Glomerular endothelial cell (primary cell): ENCODE measurements at regions not wholly inside any gene's neighbourhood (a gene's known extent, or its start where the extent isn't known, plus 50 kb on each side); places are given as distances from the start of the nearest gene placed in this dataset.

Source experiments
- DNase-seq: peaks from one replicate; pipeline ENCODE4 v3.0.0-alpha.2; 2011; ENCODE audit warnings: low read depth, low spot score; ENCODE audit errors: extremely low read depth

DNA sequence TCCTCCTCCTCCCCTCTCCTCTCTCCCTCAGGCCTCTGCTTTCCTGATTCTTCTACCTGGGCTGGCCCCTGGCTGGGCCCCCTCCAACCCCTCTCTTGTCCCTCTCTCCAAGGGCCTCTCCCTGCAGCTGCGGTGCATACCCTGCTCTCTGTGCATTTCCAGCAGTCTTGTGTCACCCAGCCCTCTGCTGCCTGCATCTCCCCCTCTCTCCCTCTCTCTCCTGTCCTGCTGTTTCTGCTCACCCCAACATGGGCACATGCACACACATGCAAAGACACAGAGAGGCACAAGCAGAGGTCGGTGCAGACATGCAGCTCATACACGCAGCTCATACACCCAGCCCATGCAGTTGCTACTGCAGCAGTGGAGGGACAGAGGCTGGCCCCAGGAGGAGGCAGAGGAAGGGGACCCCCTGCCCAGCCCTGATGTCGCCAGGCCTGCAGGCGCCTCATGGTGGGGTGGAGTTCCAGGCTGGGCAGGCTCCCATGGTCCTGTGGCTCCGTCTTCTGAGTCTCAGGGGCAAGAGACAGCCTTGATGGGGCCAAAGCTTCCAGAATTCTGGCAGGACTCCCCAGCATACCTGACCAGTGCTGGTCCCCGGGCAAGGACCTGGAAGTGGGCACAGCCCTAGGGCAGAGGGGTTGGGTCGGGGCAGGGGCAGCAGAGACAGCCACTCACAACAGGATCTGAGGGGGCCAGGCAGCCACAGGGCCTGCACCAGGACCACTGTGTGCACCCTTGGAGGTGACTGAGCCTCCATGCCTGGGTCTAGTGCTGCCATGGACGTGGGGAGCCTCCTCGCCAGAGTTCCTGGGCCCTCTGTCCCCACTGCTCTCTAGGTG lies 216.9 kb downstream of the C9orf50 start:
- no peak for DNase-seq

DNA sequence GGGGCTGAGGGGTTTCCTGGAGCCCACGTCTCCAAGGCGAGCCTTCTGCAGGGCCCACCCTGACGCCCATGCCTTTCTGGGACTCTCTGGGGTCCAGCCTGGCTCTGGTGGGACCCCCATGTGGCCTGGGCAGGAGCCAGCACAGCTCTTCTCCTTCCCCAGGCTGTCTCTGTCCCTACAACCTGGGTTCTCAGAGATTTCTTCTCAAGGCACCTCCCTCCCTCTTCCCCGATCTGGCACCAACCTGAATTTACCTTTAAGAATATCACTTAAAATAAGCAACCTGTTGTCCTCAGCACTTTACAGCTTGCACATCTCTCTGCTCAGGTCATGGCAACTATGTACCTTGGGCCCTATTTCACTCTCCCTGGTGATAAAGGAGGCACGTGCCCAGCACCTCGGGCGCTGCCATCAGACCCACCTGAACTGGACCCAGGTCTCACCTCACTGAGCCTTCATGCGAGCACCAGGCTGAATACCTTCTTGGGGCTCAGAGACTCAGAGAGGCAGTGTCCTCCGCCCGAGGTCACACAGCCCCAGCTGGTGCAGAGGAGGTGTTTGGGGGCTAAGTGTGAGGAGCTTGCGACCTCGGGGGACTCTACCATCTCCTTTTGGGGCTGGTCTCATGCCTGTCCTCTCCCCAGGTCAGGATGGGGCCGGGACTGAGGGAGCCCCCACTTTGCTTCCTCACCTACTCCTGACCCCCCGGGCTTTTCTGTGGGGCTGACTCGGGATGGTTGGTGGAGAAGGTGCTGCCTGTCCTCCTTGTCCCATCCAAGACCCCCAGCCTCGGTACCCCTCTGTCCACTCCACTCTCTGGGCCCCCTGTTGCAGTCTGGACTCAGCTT lies 217.7 kb downstream of the C9orf50 start:
- no peak for DNase-seq

GRCh38 chr9:129402371-129402739 lies 218.5 kb downstream of the C9orf50 start:
- no peak for DNase-seq

DNA sequence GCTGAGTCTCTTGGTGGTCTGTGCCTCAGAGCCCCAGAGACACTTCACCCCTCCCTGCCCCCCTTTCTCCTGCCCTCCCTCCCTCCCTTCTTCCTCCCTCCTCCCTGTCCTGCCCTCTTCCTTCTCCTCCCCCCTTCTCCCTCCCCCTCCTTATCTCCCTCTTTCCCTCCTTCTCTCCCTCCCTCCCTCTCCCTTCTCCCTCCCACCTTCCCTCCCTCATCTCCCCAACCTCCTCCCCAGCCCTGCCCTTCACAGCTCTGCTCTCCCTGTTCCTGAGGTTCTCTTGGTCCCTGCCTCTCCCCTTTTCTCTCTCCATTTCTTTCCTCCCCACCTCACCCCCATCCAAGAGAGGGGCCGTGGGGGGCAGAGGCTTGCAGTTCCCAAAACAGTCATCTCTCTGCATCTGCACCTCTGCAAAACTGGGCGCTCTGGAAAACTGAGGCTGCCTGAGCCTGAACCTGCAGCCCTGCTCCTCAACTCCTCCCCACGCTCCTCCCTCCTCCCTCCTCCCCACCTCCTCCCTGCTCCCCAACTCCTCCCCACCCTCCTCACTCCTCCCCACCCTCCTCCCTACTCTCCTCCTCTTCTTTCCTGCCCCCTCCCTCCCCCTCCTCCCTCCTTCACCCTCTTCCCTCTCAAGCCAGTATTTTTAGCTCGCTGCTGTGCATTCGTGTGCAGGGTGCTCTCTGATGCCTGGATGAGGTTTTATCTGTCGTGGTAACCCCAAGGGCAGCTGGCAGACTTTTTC lies 219.1 kb downstream of the C9orf50 start:
- DNase-seq: no peak

- no peak for DNase-seq
Observed at GRCh38 chr9:129400971-129401622, 219.8 kb downstream of the C9orf50 start.

- DNase-seq: no peak
Observed at GRCh38 chr9:129400001-129400970, 220.6 kb downstream of the C9orf50 start.

DNA sequence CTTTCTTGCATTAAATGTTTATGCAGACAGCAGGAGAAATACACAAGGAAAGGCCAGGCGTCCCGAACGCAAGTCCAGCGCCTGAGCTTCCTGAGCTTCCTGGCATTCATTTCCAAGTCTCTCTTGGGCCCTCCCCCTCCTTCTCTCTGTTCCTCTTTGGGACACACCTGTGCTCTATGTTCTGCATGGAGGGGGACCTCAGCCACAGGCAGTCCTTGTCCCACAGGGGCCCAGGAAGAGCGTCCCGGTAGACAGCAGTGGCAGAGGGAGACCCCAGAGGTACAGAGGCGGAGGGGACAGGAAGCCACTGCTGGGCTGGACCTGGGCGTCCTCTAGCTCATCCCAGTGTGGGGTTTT lies 221.3 kb downstream of the C9orf50 start:
- no peak for DNase-seq

- no peak for DNase-seq
Observed at GRCh38 chr9:129398961-129399633, 221.0 kb upstream of the IER5L start.

GRCh38 chr9:129398101-129398960 lies 220.3 kb upstream of the IER5L start:
- DNase-seq: no peak

GRCh38 chr9:129397335-129397734 lies 219.3 kb upstream of the IER5L start:
- DNase-seq: no peak

- DNase-seq: no peak
Observed at GRCh38 chr9:129396365-129396708, 218.3 kb upstream of the IER5L start.

DNA sequence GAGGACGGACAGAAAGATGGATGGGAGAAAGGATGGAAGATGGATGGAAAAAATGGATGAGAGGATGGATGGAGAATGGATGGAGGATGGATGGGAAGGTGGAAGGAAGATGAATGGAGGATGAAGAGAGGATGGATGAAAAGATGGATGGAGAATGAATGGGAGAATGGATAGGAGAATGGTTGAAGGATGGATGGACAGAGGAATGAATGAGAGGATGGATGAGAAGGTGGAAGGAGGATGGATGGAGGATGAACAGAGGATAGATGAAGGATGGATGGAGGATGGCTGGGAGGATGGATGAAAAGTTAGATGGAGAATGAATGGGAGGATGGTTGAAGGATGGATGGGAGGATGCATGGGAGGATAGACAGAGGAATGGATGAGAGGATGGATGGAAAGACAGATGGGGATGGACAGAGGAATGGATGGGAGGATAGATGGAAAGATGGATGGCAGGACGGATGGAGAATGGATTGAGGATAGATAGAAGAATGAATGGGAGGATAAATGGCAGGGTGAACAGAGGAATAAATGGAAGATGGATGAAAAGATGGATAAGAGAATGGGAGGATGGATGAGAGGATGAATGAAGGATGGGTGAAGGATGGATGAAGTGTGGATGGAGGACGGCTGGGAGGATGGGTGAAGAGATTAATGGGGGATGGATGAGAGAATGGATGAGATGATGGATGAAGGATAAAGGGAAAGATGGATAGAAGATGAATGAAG lies 217.7 kb upstream of the IER5L start:
- no peak for DNase-seq

- no peak for DNase-seq
Observed at GRCh38 chr9:129394886-129395279, 216.8 kb upstream of the IER5L start.

- DNase-seq: no peak
Observed at GRCh38 chr9:129394061-129394885, 216.2 kb upstream of the IER5L start.

DNA sequence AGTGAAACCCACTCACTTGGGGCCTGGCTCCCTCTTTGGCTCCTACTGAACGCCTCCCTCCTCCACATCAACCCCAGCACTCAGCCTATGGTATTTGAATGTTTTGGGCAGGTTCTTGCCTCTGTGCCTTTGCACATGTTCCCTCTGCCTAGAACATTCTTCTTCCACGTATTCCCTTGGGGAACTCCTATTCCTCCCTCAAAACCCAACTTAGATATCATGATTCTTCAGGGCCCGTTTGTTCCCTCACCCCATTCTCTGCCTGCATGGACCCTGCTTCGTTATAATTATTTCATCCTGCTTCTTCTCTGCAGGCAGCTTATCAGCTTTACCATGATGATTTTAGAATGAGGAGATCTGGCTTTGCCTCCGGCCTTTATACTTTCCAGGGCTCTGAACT lies 215.0 kb upstream of the IER5L start:
- DNase-seq: no peak

DNA sequence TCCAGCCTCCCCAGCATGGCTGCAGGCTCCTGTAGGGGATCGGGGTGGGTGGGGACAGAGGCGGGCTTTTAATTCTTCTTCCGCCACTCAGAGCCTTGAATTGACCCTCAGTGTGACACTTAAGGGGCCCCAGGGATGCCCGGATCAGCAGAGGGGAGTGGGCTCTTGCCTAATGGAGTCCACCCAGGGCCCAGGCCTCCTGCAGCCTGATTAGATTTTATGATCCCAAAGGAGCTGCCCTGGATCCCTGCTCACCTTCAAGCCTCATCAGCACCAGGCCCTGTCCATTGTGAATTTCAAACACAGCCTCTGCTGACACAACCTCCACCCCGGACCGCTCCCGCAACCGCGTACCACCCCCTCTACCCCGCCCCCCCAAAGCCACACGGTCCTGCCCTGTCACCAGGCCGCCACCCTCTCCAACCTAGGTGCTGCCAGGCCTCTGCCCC lies 214.1 kb upstream of the IER5L start:
- DNase-seq: no peak

DNA sequence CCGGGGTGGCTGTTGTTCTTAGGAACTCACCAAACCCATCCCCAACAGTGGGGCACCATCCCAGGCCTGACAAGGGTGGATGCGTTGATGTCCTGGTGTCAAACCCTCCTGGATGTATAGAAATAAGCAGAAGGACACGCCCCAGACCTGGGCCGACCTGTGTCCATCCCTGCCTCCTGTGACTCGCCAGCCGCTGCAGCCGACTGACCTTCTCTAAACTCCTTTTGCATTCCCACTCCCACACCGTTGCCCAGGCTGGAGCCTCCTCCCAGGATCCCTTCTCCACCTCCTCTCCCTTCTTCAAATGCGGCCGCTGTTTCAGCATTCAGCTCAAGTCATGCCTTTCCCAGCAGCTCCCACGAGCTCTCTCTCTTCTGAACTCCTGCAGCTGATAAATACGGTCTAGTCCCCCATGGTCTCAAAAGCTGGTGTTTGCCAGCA lies 213.2 kb upstream of the IER5L start:
- no peak for DNase-seq
